HK-2 (cell line): ENCODE measurements at regions not wholly inside any gene's neighbourhood (a gene's known extent, or its start where the extent isn't known, plus 50 kb on each side); places are given as distances from the start of the nearest gene placed in this dataset.

Source experiments
- DNase-seq: peaks from one replicate; pipeline ENCODE4 v3.0.0-alpha.2; 2018; ENCODE audit not compliant: unreplicated experiment

DNA sequence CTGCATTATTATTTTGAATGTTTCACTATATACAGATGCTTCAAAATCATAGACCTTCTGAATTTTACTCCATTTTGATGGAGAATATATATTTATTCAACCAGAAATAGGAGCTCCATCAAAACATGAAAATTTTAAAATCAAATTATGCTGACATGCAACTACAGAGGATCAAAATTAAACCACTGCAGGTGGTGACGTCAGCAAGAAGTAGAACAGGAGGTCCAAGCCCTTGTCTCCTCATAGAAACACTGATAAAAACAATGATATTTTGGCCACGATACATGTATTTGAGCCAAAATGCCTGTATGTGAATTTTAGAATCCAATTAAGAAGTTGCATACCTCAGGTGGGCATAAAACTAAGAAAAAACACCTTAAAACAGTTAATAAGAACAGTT lies 236.6 kb upstream of the FBXL7 start:
- DNase-seq, result no peak

- no peak for DNase-seq
These were observed 238.5 kb upstream of the FBXL7 start for GRCh38 chr5:15261269-15261995.

DNA sequence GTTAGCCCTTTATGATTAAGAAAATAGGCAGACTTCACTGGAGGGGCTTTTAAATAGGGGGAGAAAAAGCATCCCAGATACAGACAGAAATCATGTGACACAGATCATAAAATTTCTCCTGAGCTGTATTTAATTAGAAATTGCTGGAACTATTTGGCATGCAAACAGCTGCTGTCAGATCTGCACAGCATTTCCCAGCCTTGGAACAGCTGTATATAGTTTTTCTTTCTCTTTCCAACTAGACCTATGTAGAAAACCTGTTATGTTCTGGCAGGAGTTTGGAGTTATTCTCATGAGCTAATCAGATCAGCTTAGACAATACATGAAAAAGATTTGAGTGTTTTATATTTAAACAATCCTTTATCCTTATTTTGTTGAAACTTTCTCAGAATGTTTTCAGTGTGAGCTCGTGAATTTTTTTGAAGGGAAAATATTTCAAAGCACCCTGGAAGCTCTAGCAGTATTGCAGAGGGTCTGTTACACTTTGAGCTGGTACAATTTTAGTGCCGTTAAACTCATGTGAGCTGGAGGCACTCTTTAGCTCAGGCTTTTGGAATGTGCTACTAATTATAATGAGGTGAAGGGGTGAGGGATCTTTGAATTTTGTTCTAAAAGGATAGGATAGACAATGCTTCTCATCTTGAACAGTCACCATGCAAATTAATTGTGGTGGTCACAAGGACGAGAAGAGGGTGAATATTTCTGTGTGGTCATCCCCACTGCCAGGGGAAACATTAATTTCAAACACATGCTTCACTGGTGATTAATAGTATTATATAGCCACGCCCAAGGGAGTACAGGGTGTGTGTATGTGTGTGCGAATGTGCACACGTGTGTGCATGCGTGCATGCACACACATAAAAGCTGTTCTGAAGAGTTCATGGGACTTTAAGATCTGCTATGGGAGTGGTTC lies 239.4 kb upstream of the FBXL7 start:
- DNase-seq, result no peak

GRCh38 chr5:15256485-15256884 lies 243.5 kb upstream of the FBXL7 start:
- no peak for DNase-seq

- DNase-seq, result no peak
These were observed 244.4 kb upstream of the FBXL7 start for GRCh38 chr5:15255576-15255975.

GRCh38 chr5:15254607-15255006 lies 245.4 kb upstream of the FBXL7 start:
- no peak for DNase-seq

DNA sequence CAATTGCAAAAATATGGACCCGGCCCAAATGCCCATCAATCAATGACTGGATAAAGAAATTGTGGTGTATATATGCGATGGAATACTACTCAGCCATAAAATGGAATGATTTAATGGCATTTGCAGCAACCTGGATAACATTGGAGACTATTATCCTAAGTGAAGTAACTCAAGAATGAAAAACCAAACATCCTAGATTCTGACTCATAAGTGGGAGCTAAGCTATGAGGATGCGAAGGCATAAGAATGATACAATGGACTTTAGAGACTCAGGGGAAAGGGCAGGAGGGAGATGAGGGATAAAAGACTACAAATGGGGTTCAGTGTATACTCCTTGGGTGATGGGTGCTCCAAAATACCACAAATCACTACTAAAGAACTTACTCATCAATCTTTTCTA lies 247.6 kb upstream of the FBXL7 start:
- no peak for DNase-seq

GRCh38 chr5:15249152-15249551 lies 250.8 kb upstream of the FBXL7 start:
- no peak for DNase-seq

DNA sequence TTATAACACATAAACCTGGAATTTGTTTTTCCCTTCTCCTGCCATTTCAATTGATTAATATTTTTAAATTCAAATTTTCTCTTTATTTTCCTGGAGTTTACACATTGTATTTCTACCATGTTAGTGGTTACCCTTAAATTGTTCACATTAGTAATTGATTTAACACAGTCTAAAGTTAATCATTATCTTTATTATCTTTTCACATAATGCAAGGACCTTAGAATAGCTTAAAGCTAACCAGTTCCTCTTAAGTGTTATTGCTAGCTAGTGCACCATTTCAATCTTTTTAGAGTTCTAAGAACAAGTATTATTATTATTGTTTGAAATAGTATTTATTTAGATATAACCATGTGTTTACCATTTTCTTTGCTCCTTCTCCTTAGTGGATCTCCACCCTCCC lies 251.2 kb upstream of the FBXL7 start:
- DNase-seq, result no peak

DNA sequence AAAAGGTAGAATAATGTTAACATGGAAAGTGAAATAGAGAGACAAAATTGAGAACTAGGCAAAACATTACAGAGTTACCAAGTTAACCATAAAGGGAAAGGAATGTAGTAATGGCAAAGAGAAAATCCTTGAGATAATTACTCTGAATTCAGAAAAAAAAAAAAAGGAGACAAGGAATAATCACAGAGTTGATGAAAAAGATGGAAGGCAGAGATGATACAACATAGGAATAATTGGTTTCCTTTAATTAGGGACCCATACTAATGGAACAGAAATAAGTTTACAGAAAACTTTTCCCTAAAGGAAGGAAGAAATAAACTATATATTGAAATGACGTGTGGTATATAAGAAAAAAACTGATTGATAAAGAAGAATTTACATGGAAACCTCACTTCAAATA lies 254.1 kb upstream of the FBXL7 start:
- no peak for DNase-seq

DNA sequence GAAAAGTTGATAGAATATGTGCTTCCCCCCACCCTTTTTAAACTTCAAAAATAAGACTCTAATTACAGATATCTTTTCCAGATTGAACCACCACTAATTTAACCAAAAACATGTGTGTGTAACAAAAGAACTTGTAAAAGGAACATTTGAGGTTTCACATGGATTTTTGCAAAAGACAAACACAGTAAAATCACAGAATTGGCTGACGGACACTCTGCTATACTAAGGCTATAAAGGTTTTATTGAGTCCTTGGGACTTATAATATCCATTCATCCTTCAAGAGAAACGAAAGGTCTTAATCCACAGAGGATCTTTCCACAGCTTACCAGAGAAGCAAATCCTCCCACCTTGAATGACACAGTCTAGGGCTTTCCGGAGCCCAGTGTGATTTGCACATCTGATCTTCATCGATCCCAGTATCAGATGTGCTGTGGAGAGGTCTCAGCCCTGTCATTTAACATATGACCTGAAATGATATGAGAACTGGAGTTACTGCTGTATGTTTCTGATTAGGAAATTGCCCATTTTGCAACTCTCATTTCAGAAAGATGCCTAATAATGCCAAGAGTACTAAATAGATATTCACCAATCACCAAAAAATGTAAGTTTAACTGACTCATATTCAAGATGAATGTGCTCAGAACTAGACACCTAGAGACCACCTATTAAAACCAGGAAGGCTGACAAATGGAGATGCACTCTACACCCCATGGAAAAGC lies 256.5 kb upstream of the FBXL7 start:
- DNase-seq, result no peak

- DNase-seq, result no peak
These were observed 258.7 kb upstream of the FBXL7 start for GRCh38 chr5:15241216-15241821.

- no peak for DNase-seq
These were observed 262.0 kb upstream of the FBXL7 start for GRCh38 chr5:15238006-15238405.

DNA sequence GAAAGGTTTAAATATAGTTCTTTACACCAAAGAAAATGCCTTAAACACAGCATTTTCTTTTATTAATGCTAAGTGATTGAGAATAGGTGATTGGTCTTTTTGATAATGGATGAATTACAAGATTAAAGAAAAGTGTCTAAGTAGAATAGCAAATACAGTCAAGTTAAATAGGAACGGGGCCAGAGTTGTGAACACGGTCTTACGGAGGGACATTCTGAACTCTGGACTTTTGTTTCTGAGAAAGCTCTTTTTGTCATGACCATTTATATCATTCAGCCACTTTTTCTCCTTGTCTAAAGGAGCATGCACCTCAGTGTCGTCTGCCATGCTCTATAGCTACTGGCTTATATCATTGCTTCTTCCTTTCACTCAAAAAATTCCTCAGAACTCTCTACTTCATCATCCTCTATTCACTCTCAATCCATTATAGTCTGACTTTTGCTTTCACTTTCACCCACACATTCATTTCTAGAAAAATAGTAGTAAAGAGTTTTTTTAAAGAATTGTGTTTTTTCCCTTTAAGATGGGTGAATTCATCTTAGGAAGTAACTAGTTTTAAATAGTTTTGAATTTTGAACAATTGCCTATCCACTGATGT lies 263.0 kb upstream of the FBXL7 start:
- no peak for DNase-seq

- DNase-seq, result no peak
These were observed 265.1 kb upstream of the FBXL7 start for GRCh38 chr5:15234911-15235310.

DNA sequence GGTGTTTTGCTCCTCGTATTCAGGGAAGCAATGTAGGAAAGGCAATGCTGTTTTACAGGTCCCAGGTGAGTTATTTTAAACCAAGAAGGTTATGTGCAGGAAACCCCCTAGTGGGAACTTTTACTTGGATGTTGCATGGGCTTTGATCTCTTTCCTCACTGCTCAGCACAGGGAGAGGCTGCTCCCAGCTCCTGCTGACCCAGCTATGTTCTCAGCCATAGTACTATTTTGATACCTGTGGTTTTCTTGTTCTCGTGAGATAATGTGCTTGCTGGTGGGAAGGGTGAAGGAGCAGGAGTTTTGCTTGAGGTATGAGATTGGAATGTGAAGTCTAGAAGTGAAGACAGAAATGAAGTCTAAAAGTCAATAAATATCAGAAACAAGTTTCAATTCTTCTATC lies 265.6 kb upstream of the FBXL7 start:
- no peak for DNase-seq

DNA sequence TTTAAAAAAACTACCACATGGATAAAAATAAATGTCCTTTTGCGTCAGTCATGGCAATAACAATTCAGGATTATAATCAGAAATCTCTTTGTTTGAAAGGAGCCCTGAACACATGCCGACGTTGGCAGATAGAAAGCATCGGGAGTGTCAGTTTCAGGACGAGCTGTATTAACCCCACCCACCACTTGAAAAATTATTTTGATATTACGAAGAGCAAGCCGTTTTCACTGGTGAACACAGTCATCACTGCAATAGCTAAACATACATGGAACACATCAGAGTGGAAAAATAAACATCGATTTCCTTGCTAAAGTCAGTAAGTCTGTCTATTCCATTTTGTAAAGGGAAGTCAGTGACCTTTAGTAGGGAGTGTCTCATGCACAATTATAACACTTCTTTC lies 266.4 kb upstream of the FBXL7 start:
- no peak for DNase-seq

GRCh38 chr5:15222156-15222555 lies 277.8 kb upstream of the FBXL7 start:
- no peak for DNase-seq

GRCh38 chr5:15220642-15221173 lies 279.3 kb upstream of the FBXL7 start:
- no peak for DNase-seq

GRCh38 chr5:15215056-15215455 lies 284.9 kb upstream of the FBXL7 start:
- no peak for DNase-seq

DNA sequence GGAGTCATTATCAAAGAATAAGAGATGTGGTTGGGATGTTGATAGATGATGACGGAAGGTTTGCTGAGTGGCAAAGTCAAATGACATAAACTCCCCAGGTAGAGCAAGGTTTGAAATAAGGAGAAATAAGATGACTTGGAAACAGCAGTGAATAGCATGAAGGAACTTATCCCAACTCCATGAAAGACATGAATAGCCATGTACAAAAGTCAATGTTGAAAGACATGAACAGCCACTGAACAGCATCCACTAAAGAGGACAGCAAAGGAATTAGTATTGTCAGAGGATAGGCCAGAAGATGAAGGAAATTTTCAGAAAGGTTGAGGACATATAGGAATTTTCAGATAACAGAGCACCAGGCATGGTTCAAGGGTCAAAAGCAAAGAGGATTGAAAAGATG lies 286.0 kb upstream of the FBXL7 start:
- no peak for DNase-seq
